Medulla oblongata (tissue), 1 donor: ENCODE measurements at regions not wholly inside any gene's neighbourhood (a gene's known extent, or its start where the extent isn't known, plus 50 kb on each side); places are given as distances from the start of the nearest gene placed in this dataset.
"Not testable (repeated sequence)": the region's sequence is repeated elsewhere in the genome, so short reads cannot be mapped to it uniquely, and the experiment has no call there.

Source experiments
- DNase-seq: peaks from one replicate; pipeline ENCODE4 v3.0.0-alpha.2; 2015; ENCODE audit errors: extremely low spot score

- no peak for DNase-seq
These were observed 811.9 kb upstream of the RGS18 start for GRCh38 chr1:191346381-191346780.

GRCh38 chr1:191348328-191348727, 809.9 kb upstream of the RGS18 start:
- no peak for DNase-seq

- no peak for DNase-seq
These were observed 807.3 kb upstream of the RGS18 start for GRCh38 chr1:191350938-191351337.

GRCh38 chr1:191358724-191359123, 799.5 kb upstream of the RGS18 start:
- no peak for DNase-seq

- DNase-seq, result no peak
These were observed 791.6 kb upstream of the RGS18 start for GRCh38 chr1:191366686-191367085.

GRCh38 chr1:191368891-191369654, 789.2 kb upstream of the RGS18 start:
- DNase-seq, result no peak

GRCh38 chr1:191371626-191372025, 786.6 kb upstream of the RGS18 start:
- no peak for DNase-seq

- DNase-seq, result no peak
These were observed 770.0 kb upstream of the RGS18 start for GRCh38 chr1:191388283-191388682.

GRCh38 chr1:191396622-191397021, 761.6 kb upstream of the RGS18 start:
- no peak for DNase-seq

- DNase-seq, result no peak
These were observed 759.7 kb upstream of the RGS18 start for GRCh38 chr1:191398551-191398950.

- DNase-seq, result no peak
These were observed 752.8 kb upstream of the RGS18 start for GRCh38 chr1:191405417-191405816.

GRCh38 chr1:191414981-191415640, 743.2 kb upstream of the RGS18 start:
- no peak for DNase-seq

- DNase-seq, result no peak
These were observed 738.4 kb upstream of the RGS18 start for GRCh38 chr1:191419842-191420241.

- DNase-seq, result no peak
These were observed 730.7 kb upstream of the RGS18 start for GRCh38 chr1:191427593-191427992.

GRCh38 chr1:191432817-191433216, 725.4 kb upstream of the RGS18 start:
- DNase-seq, result no peak

GRCh38 chr1:191438979-191439378, 719.3 kb upstream of the RGS18 start:
- no peak for DNase-seq

GRCh38 chr1:191448279-191448678, 710.0 kb upstream of the RGS18 start:
- not testable (repeated sequence) for DNase-seq

GRCh38 chr1:191452586-191452985, 705.7 kb upstream of the RGS18 start:
- no peak for DNase-seq

- DNase-seq, result no peak
These were observed 704.8 kb upstream of the RGS18 start for GRCh38 chr1:191453487-191453886.

GRCh38 chr1:191457889-191458288, 700.4 kb upstream of the RGS18 start:
- no peak for DNase-seq

GRCh38 chr1:191460234-191460633, 698.0 kb upstream of the RGS18 start:
- no peak for DNase-seq

- no peak for DNase-seq
These were observed 674.3 kb upstream of the RGS18 start for GRCh38 chr1:191483988-191484387.

- no peak for DNase-seq
These were observed 668.0 kb upstream of the RGS18 start for GRCh38 chr1:191490303-191490702.
